ENCODE measurements at regions not wholly inside any gene's neighbourhood (a gene's known extent, or its start where the extent isn't known, plus 50 kb on each side); places are given as distances from the start of the nearest gene placed in this dataset.

DNA sequence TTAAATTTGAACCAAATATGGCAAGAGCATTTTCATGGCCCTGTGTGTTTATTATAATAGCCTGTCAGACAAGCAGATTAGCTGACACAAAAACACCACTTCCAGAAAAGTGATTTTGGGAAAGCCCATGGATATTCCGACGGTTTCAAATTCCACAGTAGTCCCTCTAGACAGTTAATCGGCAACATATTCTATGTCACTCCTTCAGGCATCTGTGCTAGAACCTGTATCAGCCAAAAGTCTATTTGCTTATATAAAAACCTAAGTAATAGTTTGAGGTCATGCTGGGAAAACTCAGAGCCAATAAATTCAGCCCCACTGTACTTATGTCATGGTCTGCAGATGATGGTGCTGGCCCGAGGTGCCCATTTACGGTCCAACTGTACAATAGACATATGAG, 110.2 kb upstream of the ARHGEF26 start:
- TF ChIP-seq POLR2A (IDR thresholded peaks at IDR 0.05), result no peak
- TF ChIP-seq, protein P1, sequence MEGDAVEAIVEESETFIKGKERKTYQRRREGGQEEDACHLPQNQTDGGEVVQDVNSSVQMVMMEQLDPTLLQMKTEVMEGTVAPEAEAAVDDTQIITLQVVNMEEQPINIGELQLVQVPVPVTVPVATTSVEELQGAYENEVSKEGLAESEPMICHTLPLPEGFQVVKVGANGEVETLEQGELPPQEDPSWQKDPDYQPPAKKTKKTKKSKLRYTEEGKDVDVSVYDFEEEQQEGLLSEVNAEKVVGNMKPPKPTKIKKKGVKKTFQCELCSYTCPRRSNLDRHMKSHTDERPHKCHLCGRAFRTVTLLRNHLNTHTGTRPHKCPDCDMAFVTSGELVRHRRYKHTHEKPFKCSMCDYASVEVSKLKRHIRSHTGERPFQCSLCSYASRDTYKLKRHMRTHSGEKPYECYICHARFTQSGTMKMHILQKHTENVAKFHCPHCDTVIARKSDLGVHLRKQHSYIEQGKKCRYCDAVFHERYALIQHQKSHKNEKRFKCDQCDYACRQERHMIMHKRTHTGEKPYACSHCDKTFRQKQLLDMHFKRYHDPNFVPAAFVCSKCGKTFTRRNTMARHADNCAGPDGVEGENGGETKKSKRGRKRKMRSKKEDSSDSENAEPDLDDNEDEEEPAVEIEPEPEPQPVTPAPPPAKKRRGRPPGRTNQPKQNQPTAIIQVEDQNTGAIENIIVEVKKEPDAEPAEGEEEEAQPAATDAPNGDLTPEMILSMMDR (IDR thresholded peaks at IDR 0.05), result no peak

DNA sequence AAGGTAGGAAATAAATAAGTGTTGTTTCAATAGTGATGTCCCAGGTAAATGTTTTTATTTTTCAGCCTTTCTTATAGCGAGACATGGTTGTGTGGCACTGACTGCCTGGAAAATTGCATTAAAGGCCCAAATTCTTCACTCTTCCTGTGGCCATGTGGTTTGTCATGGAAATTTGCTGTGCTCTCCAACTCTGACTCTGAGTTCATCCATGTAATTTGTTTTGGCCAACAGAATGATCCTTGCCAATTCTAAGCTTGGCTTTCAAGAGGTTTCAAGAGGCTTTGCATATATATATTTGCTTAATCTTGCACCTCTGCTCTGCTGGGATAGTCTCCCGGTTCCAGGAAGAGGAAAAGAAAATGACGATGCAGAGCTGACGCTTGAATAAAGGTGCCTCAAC, 107.5 kb upstream of the ARHGEF26 start:
- no peaks in the 10 kb centered on the region for H3K9me3 ChIP-seq (replicated peaks in 1 of 3)
- intact Hi-C loops (cut with DNase I), result no loop called here
- TF ChIP-seq POLR2A (IDR thresholded peaks at IDR 0.05), result no peak
- TF ChIP-seq, protein P1 (IDR thresholded peaks at IDR 0.05), result no peak
- WGBS, 4 donors, result 62 to 74% (median 67%) methylated on average over 4 of the region's 4 CpGs
- no peak overlapping the region for H3K27ac ChIP-seq
- H3K36me3 ChIP-seq (replicated peaks in 1 of 2), result no peaks in the 10 kb centered on the region
- H3K4me3 ChIP-seq, result no peak overlapping the region
- H3K4me1 ChIP-seq (replicated peaks in 1 of 2), result no peaks in the 10 kb centered on the region
- H3K27me3 ChIP-seq, result no peaks in the 10 kb centered on the region
- DNase-seq, result no peak

More for the DNA sequence above, 110.2 kb upstream of the ARHGEF26 start:
- 73 to 85% (median 83%) methylated on average over 5 of the region's 5 CpGs for WGBS, 4 donors
- H3K9me3 ChIP-seq (replicated peaks in 1 of 3), result no peaks in the 10 kb centered on the region
- H3K36me3 ChIP-seq (replicated peaks in 1 of 2), result no peaks in the 10 kb centered on the region
- no peaks in the 10 kb centered on the region for H3K4me1 ChIP-seq (replicated peaks in 1 of 2)
- intact Hi-C loops (cut with DNase I), result no loop called here
- no peak for DNase-seq
- H3K27ac ChIP-seq, result no peak overlapping the region
- H3K4me3 ChIP-seq, result no peak overlapping the region
- H3K27me3 ChIP-seq, result no peaks in the 10 kb centered on the region

DNA sequence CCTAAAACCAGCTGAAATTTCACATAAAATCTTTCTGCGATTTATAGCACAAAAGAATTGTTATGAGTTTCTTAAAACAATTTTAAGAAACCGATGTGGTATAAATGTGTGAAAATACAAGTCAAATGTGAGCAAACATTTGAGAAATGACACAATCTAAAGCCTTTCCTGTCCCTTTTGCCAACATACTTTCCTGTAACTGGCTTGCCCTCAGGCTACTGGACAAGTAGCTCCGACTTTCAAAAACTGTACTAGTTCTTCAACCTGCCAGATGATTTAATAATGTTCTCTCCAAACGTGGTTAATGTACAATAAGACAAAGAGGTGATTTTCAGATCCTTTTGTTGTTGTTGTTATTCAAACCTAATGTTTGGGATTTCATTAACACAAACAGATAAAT, 105.9 kb upstream of the ARHGEF26 start:
- no peaks in the 10 kb centered on the region for H3K4me1 ChIP-seq (replicated peaks in 1 of 2)
- TF ChIP-seq, protein P1 (IDR thresholded peaks at IDR 0.05), result no peak
- no peak for TF ChIP-seq POLR2A (IDR thresholded peaks at IDR 0.05)
- H3K27me3 ChIP-seq, result no peaks in the 10 kb centered on the region
- no peak overlapping the region for H3K27ac ChIP-seq
- intact Hi-C loops (cut with DNase I), result no loop called here
- no peaks in the 10 kb centered on the region for H3K9me3 ChIP-seq (replicated peaks in 1 of 3)
- DNase-seq, result no peak
- H3K4me3 ChIP-seq, result no peak overlapping the region
- H3K36me3 ChIP-seq (replicated peaks in 1 of 2), result no peaks in the 10 kb centered on the region
- WGBS, 4 donors, result 59 to 68% (median 65%) methylated on average over 4 of the region's 4 CpGs

DNA sequence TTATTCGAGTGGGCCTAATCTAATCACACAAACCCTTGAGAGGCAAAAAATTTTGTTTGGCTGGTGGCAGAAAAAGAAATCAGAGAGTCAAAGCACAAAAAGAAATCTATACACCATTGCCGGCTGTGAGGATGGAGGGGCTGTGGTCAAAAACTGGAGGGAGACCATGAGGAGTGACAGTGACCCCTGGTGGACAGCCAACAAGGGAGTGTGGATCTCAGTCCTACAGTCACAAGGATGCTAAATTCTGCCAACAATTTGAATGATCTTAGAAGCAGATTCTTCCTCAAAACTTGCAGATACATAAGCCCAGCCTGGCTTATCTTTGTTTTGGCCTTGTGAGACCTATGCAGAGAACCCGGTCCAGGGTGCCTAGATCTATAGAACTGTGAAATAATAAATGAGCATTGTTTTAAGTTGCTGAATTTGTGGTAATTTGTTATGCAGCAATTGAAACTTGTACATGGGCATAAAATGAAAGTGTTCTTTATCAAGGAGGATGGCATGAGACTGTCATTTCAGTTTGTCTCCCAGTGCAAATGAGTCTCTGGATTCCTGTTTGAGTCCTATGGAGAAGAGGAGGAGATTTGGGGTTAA, 103.0 kb upstream of the ARHGEF26 start:
- WGBS, 4 donors, result 40 to 51% (median 47%) methylated on average over 3 of the region's 3 CpGs
- no peaks in the 10 kb centered on the region for H3K9me3 ChIP-seq (replicated peaks in 1 of 3)
- H3K36me3 ChIP-seq (replicated peaks in 1 of 2), result no peaks in the 10 kb centered on the region
- H3K4me1 ChIP-seq (replicated peaks in 1 of 2), result no peaks in the 10 kb centered on the region
- intact Hi-C loops (cut with DNase I), result no loop called here
- no peaks in the 10 kb centered on the region for H3K27me3 ChIP-seq
- no peak for DNase-seq
- H3K27ac ChIP-seq, result no peak overlapping the region
- TF ChIP-seq POLR2A (IDR thresholded peaks at IDR 0.05), result no peak
- TF ChIP-seq, protein P1 (IDR thresholded peaks at IDR 0.05), result peak in 3 of 6 experiments; percentile 8 to 22 (median 15)
- H3K4me3 ChIP-seq, result no peak overlapping the region

Data from adrenal gland (tissue), 9 donors.